Activated T-helper 9 cell treated with anti-CD3 and anti-CD28 coated beads, Interleukin-2, amount 50 U/mL, for 16 hours (primary cell): ENCODE measurements at regions not wholly inside any gene's neighbourhood (a gene's known extent, or its start where the extent isn't known, plus 50 kb on each side); places are given as distances from the start of the nearest gene placed in this dataset.
"Not testable (repeated sequence)": the region's sequence is repeated elsewhere in the genome, so short reads cannot be mapped to it uniquely, and the experiment has no call there.

Experiments used
- DNase-seq: peaks from one replicate; pipeline ENCODE4 v3.0.0-alpha.2; 2020; ENCODE audit warnings: low read depth

- DNase-seq: no peak
Observed at GRCh38 chr3:101950510-101950909, 101.2 kb downstream of the NFKBIZ start.

GRCh38 chr3:101950985-101951733 lies 101.8 kb downstream of the NFKBIZ start:
- DNase-seq: no peak

- DNase-seq: no peak
Observed at GRCh38 chr3:101954361-101954760, 105.0 kb downstream of the NFKBIZ start.

GRCh38 chr3:101954936-101955335 lies 105.6 kb downstream of the NFKBIZ start:
- DNase-seq: no peak

- no peak for DNase-seq
Observed at GRCh38 chr3:101962055-101962454, 112.7 kb downstream of the NFKBIZ start.

- peak; percentile 10 for DNase-seq
Observed at GRCh38 chr3:101963902-101964362, 114.6 kb downstream of the NFKBIZ start.

GRCh38 chr3:101964861-101965260 lies 115.5 kb downstream of the NFKBIZ start:
- DNase-seq: no peak

- no peak for DNase-seq
Observed at GRCh38 chr3:101966226-101966625, 116.9 kb downstream of the NFKBIZ start.

- no peak for DNase-seq
Observed at GRCh38 chr3:101970212-101970611, 120.9 kb downstream of the NFKBIZ start.

- DNase-seq: no peak
Observed at GRCh38 chr3:101970905-101971304, 121.6 kb downstream of the NFKBIZ start.

GRCh38 chr3:101972430-101973162 lies 123.3 kb downstream of the NFKBIZ start:
- DNase-seq: no peak

- no peak for DNase-seq
Observed at GRCh38 chr3:101973163-101973505, 123.8 kb downstream of the NFKBIZ start.

GRCh38 chr3:101975415-101975814 lies 126.1 kb downstream of the NFKBIZ start:
- DNase-seq: not testable (repeated sequence)

GRCh38 chr3:101976473-101976872 lies 127.2 kb downstream of the NFKBIZ start:
- no peak for DNase-seq

GRCh38 chr3:101978348-101978747 lies 129.0 kb downstream of the NFKBIZ start:
- no peak for DNase-seq

GRCh38 chr3:101979033-101979432 lies 129.7 kb downstream of the NFKBIZ start:
- DNase-seq: no peak

GRCh38 chr3:101984356-101984755 lies 135.0 kb downstream of the NFKBIZ start:
- no peak for DNase-seq

GRCh38 chr3:101988596-101988995 lies 139.3 kb downstream of the NFKBIZ start:
- no peak for DNase-seq

GRCh38 chr3:101989578-101990200 lies 140.4 kb downstream of the NFKBIZ start:
- DNase-seq: no peak

GRCh38 chr3:101992863-101993262 lies 143.5 kb downstream of the NFKBIZ start:
- no peak for DNase-seq

GRCh38 chr3:101994386-101994785 lies 145.1 kb downstream of the NFKBIZ start:
- DNase-seq: no peak

- DNase-seq: no peak
Observed at GRCh38 chr3:101995371-101996046, 146.2 kb downstream of the NFKBIZ start.
